H9 (cell line): ENCODE measurements at regions not wholly inside any gene's neighbourhood (a gene's known extent, or its start where the extent isn't known, plus 50 kb on each side); places are given as distances from the start of the nearest gene placed in this dataset.

Experiments
- DNase-seq: peaks from one replicate; pipeline ENCODE4 v3.0.0-alpha.2; 2017
- H2AFZ ChIP-seq: one replicate; pipeline ENCODE4 v1.6.1; 2013; ENCODE audit warnings: mild to moderate bottlenecking, low read length, control low read depth, moderate library complexity
- H2AK5ac ChIP-seq: 2 replicates; pipeline ENCODE4 v1.6.1; 2013; ENCODE audit warnings: low read length, control low read depth, mixed read lengths; ENCODE audit not compliant: insufficient read length
- H2BK120ac ChIP-seq: one replicate; pipeline ENCODE4 v1.6.1; 2013; ENCODE audit warnings: low read depth, mild to moderate bottlenecking, low read length, control low read depth, inconsistent platforms; ENCODE audit not compliant: poor library complexity, severe bottlenecking
- H2BK12ac ChIP-seq: 2 replicates; pipeline ENCODE4 v1.6.1; 2013; ENCODE audit warnings: low read length, control low read depth, mixed read lengths, low read depth; ENCODE audit not compliant: insufficient read length
- H2BK15ac ChIP-seq: 2 replicates; pipeline ENCODE4 v1.6.1; 2013; ENCODE audit warnings: low read depth, low read length, control low read depth
- H2BK20ac ChIP-seq: one replicate; pipeline ENCODE4 v1.6.1; 2013; ENCODE audit warnings: low read depth, mild to moderate bottlenecking, low read length, control low read depth, inconsistent platforms; ENCODE audit not compliant: poor library complexity, severe bottlenecking
- H2BK5ac ChIP-seq: 2 replicates; pipeline ENCODE4 v1.6.1; 2013; ENCODE audit warnings: low read length, control low read depth, mixed read lengths; ENCODE audit not compliant: insufficient read length
- H3K14ac ChIP-seq: 2 replicates; pipeline ENCODE4 v1.6.1; 2013; ENCODE audit warnings: low read length, control low read depth; ENCODE audit not compliant: insufficient read depth
- H3K18ac ChIP-seq: 2 replicates; pipeline ENCODE4 v1.6.1; 2013; ENCODE audit warnings: low read depth, mild to moderate bottlenecking, mixed read lengths, low read length, control low read depth; ENCODE audit not compliant: insufficient read length
- H3K23ac ChIP-seq: 2 replicates; pipeline ENCODE4 v1.6.1; 2013; ENCODE audit warnings: low read length, control low read depth, mixed read lengths, low read depth; ENCODE audit not compliant: insufficient read length
- H3K23me2 ChIP-seq: 2 replicates; pipeline ENCODE4 v1.6.1; 2013; ENCODE audit warnings: low read depth, mild to moderate bottlenecking, mixed read lengths, low read length, control low read depth; ENCODE audit not compliant: insufficient read length, poor library complexity, severe bottlenecking
- H3K27ac ChIP-seq: 2 replicates; pipeline ENCODE4 v1.5.1; 2013; ENCODE audit warnings: low read length, control low read depth, mixed read lengths, low read depth; ENCODE audit not compliant: insufficient read length
- H3K27me3 ChIP-seq: 2 replicates; pipeline ENCODE4 v1.6.1; 2013; ENCODE audit warnings: low read length, control low read depth, inconsistent platforms; ENCODE audit not compliant: insufficient read depth
- H3K4ac ChIP-seq: 2 replicates; pipeline ENCODE4 v1.6.1; 2013; ENCODE audit warnings: low read depth, mild to moderate bottlenecking, control low read depth, inconsistent platforms, low read length, moderate library complexity
- H3K4me1 ChIP-seq: 2 replicates; pipeline ENCODE4 v1.6.1; 2013; ENCODE audit warnings: low read length, control low read depth, inconsistent platforms; ENCODE audit not compliant: insufficient read depth
- H3K4me2 ChIP-seq: 2 replicates; pipeline ENCODE4 v1.6.1; 2013; ENCODE audit warnings: low read length, control low read depth, mixed read lengths; ENCODE audit not compliant: insufficient read length, insufficient read depth
- H3K56ac ChIP-seq: 2 replicates; pipeline ENCODE4 v1.6.1; 2013; ENCODE audit warnings: low read depth, mild to moderate bottlenecking, mixed read lengths, low read length, control low read depth; ENCODE audit not compliant: insufficient read length
- H3K79me1 ChIP-seq: 2 replicates; pipeline ENCODE4 v1.6.1; 2013; ENCODE audit warnings: low read depth, mild to moderate bottlenecking, moderate library complexity, low read length, control low read depth, inconsistent platforms; ENCODE audit not compliant: insufficient read depth, poor library complexity, severe bottlenecking
- H3K79me2 ChIP-seq: 2 replicates; pipeline ENCODE4 v1.6.1; 2013; ENCODE audit warnings: low read length, control low read depth, inconsistent platforms; ENCODE audit not compliant: insufficient read depth
- H3K9ac ChIP-seq: 2 replicates; pipeline ENCODE4 v1.6.1; 2013; ENCODE audit warnings: low read length, control low read depth, mixed read lengths; ENCODE audit not compliant: insufficient read length; ENCODE audit errors: extremely low read depth
- H3K9me3 ChIP-seq: one replicate; pipeline ENCODE4 v1.6.1; 2013; ENCODE audit warnings: low read depth, low read length, inconsistent platforms; ENCODE audit not compliant: control insufficient read depth
- H3T11ph ChIP-seq: one replicate; pipeline ENCODE4 v1.6.1; 2013; ENCODE audit warnings: mild to moderate bottlenecking, low read length, control low read depth, inconsistent platforms
- H4K20me1 ChIP-seq: one replicate; pipeline ENCODE4 v1.6.1; 2013; ENCODE audit not compliant: control insufficient read depth, insufficient read length, insufficient read depth
- H4K5ac ChIP-seq: 2 replicates; pipeline ENCODE4 v1.6.1; 2013; ENCODE audit warnings: low read depth, mild to moderate bottlenecking, mixed read lengths, low read length, control low read depth; ENCODE audit not compliant: insufficient read length
- H4K8ac ChIP-seq: replicated peaks from 2 replicates; pipeline ENCODE4 v1.6.1; 2013; ENCODE audit warnings: low read length, control low read depth, mixed read lengths, low read depth; ENCODE audit not compliant: insufficient read length
- H4K91ac ChIP-seq: 2 replicates; pipeline ENCODE4 v1.6.1; 2013; ENCODE audit warnings: low read depth, mild to moderate bottlenecking, moderate library complexity, mixed read lengths, low read length, control low read depth; ENCODE audit not compliant: insufficient read length
- H3K27ac Mint-ChIP-seq, 3 experiments: 2 replicates in 2 of 3; 3 replicates in 1 of 3; pipeline ENCODE4 v1.8.0; 2020 to 2021; ENCODE audit warnings: mixed read lengths in 3 of 3, mild to moderate bottlenecking in 1 of 3, moderate library complexity in 1 of 3
- H3K27me3 Mint-ChIP-seq: 2 replicates; pipeline ENCODE4 v1.8.0; 2021; ENCODE audit warnings: low read depth, mild to moderate bottlenecking, moderate library complexity, mixed read lengths
- H3K36me3 Mint-ChIP-seq, 3 experiments: 2 replicates in 2 of 3; 3 replicates in 1 of 3; pipeline ENCODE4 v1.8.0; 2020 to 2021; ENCODE audit warnings: low read depth in 3 of 3, mixed read lengths in 3 of 3; ENCODE audit not compliant: insufficient read depth in 1 of 3
- H3K4me1 Mint-ChIP-seq, 2 experiments: 2 replicates each; pipeline ENCODE4 v1.8.0; 2020; ENCODE audit warnings: mixed read lengths in 2 of 2
- H3K4me3 Mint-ChIP-seq, 2 experiments: 2 replicates in 1 of 2; 3 replicates in 1 of 2; pipeline ENCODE4 v1.8.0; 2020 to 2021; ENCODE audit warnings: mild to moderate bottlenecking in 2 of 2, mixed read lengths in 2 of 2, moderate library complexity in 1 of 2
- H3K9me3 Mint-ChIP-seq, 2 experiments: 2 replicates in 1 of 2; 3 replicates in 1 of 2; pipeline ENCODE4 v1.8.0; 2020; ENCODE audit warnings: mild to moderate bottlenecking in 2 of 2, mixed read lengths in 2 of 2, moderate library complexity in 1 of 2
- WGBS: extraction: QIAGEN DNeasy Blood & Tissue Kit; methylation state at CpG from one replicate; pipeline ENCODE4 v1.1.7; 2013; ENCODE audit warnings: missing lambda C conversion rate, low lambda C conversion rate, mixed read lengths; ENCODE audit not compliant: insufficient read length; ENCODE audit errors: extremely low coverage; 5-methylcytosine and 5-hydroxymethylcytosine counted together
- TF ChIP-seq, protein P1 (sequence below): fragments of 200-600 bp; sonication (generic); conservative IDR thresholded peaks from 3 replicates; pipeline ENCODE4 v1.8.0; 2021; ENCODE audit warnings: antibody characterized with exemption, mild to moderate bottlenecking

DNA sequence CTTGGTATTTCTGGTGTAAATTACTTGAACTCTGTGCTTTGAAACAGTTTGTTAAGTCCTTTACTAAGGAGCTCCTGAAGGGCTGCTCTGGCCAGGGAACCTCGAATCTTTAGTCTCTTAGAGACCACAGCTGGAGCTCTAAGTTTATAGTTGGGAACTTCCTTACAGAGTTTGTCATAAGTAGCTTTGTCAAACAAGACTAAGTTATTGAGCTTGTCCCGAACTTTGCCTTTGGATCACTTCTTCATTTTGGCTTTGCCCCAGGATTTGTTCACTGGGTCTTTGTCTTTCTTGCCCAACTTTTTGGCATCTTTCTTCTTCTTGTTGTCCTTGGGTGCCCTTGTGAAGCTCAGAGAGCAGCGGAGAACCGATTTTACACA is 64.8 kb downstream of the FAM50B start:
- Histone ChIP-seq H3K18ac (no peak overlapping the region), H2BK120ac (no peak overlapping the region), H4K20me1 (no peaks in the 10 kb centered on the region), H3K9ac (no peak overlapping the region), H3K9me3 (no peaks in the 10 kb centered on the region), H4K8ac (no peak overlapping the region), H3K23ac (no peak overlapping the region), H3K56ac (no peak overlapping the region), H2BK15ac (no peak overlapping the region), H4K5ac (no peak overlapping the region), H4K91ac (no peak overlapping the region), H3K4me2 (no peak overlapping the region), H2AFZ (no peak overlapping the region), H3K79me1 (no peaks in the 10 kb centered on the region), H3K14ac (no peak overlapping the region), H3K4me1 (0 out of 2 replicates have a peak, but pooled peaks cover 2% of the 10 kb centered on the region), H3K79me2 (no peaks in the 10 kb centered on the region), H3K23me2 (no peaks in the 10 kb centered on the region), H3K27ac (no peak overlapping the region), H3K27me3 (no peaks in the 10 kb centered on the region), H2BK20ac (no peak overlapping the region), H2BK5ac (no peak overlapping the region), H3K4ac (no peak overlapping the region), H3T11ph (no peak overlapping the region), H2BK12ac (no peak overlapping the region), H2AK5ac (no peak overlapping the region)
- no peak overlapping the region for H3K4me3 Mint-ChIP-seq
- H3K27me3 Mint-ChIP-seq, result peaks cover 10% of the 10 kb centered on the region
- peaks cover 23 to 25% of the 10 kb centered on the region in 2 experiments for H3K9me3 Mint-ChIP-seq
- TF ChIP-seq, protein P1, sequence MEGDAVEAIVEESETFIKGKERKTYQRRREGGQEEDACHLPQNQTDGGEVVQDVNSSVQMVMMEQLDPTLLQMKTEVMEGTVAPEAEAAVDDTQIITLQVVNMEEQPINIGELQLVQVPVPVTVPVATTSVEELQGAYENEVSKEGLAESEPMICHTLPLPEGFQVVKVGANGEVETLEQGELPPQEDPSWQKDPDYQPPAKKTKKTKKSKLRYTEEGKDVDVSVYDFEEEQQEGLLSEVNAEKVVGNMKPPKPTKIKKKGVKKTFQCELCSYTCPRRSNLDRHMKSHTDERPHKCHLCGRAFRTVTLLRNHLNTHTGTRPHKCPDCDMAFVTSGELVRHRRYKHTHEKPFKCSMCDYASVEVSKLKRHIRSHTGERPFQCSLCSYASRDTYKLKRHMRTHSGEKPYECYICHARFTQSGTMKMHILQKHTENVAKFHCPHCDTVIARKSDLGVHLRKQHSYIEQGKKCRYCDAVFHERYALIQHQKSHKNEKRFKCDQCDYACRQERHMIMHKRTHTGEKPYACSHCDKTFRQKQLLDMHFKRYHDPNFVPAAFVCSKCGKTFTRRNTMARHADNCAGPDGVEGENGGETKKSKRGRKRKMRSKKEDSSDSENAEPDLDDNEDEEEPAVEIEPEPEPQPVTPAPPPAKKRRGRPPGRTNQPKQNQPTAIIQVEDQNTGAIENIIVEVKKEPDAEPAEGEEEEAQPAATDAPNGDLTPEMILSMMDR, result no peak
- peaks cover 14 to 22% of the 10 kb centered on the region in 2 experiments for H3K4me1 Mint-ChIP-seq
- DNase-seq, result no peak
- no CpG with 5 or more reads among the region's 4 CpGs for WGBS
- no peak overlapping the region for H3K27ac Mint-ChIP-seq
- peaks cover 3 to 23% (median 9%) of the 10 kb centered on the region in 3 experiments for H3K36me3 Mint-ChIP-seq
